ENCODE measurements at regions not wholly inside any gene's neighbourhood (a gene's known extent, or its start where the extent isn't known, plus 50 kb on each side); places are given as distances from the start of the nearest gene placed in this dataset.

- TF ChIP-seq, protein P1, sequence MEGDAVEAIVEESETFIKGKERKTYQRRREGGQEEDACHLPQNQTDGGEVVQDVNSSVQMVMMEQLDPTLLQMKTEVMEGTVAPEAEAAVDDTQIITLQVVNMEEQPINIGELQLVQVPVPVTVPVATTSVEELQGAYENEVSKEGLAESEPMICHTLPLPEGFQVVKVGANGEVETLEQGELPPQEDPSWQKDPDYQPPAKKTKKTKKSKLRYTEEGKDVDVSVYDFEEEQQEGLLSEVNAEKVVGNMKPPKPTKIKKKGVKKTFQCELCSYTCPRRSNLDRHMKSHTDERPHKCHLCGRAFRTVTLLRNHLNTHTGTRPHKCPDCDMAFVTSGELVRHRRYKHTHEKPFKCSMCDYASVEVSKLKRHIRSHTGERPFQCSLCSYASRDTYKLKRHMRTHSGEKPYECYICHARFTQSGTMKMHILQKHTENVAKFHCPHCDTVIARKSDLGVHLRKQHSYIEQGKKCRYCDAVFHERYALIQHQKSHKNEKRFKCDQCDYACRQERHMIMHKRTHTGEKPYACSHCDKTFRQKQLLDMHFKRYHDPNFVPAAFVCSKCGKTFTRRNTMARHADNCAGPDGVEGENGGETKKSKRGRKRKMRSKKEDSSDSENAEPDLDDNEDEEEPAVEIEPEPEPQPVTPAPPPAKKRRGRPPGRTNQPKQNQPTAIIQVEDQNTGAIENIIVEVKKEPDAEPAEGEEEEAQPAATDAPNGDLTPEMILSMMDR (IDR thresholded peaks at IDR 0.05; ENCODE audit: low read depth, low read length) = no peak
- no peak for TF ChIP-seq EZH2phosphoT487 (IDR thresholded peaks at IDR 0.05; ENCODE audit: low read depth)
These were observed 312.2 kb upstream of the B3GAT1 start for GRCh38 chr11:134724106-134724778.
